ENCODE measurements at regions not wholly inside any gene's neighbourhood (a gene's known extent, or its start where the extent isn't known, plus 50 kb on each side); places are given as distances from the start of the nearest gene placed in this dataset.

DNA sequence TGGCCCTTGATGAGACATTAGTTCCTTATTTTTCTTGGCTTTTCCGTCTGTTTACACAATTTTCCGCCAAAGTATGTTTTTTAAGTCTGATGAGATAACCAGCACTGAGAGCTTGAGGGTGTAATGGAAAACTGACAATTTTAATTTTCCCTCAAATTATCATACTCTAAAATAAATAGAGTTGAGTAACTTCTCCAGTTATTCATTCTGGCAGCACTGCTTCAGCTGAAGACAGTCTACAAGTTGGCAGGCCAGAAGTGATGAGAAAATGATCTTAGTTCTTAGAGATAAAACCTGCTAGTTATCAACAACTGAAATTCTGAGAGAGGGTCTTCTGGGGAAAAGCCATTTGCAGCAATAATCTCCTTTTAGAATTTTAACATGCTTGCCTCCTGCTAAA, 241.6 kb upstream of the TET2 start:
- TF ChIP-seq, protein P1, sequence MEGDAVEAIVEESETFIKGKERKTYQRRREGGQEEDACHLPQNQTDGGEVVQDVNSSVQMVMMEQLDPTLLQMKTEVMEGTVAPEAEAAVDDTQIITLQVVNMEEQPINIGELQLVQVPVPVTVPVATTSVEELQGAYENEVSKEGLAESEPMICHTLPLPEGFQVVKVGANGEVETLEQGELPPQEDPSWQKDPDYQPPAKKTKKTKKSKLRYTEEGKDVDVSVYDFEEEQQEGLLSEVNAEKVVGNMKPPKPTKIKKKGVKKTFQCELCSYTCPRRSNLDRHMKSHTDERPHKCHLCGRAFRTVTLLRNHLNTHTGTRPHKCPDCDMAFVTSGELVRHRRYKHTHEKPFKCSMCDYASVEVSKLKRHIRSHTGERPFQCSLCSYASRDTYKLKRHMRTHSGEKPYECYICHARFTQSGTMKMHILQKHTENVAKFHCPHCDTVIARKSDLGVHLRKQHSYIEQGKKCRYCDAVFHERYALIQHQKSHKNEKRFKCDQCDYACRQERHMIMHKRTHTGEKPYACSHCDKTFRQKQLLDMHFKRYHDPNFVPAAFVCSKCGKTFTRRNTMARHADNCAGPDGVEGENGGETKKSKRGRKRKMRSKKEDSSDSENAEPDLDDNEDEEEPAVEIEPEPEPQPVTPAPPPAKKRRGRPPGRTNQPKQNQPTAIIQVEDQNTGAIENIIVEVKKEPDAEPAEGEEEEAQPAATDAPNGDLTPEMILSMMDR (IDR thresholded peaks at IDR 0.05; ENCODE audit: borderline replicate concordance, extremely low read depth, low read length, poor library complexity, severe bottlenecking) = no peak
- TF ChIP-seq EZH2 (IDR thresholded peaks at IDR 0.05; ENCODE audit: borderline replicate concordance, low read depth, low read length, severe bottlenecking) = no peak

All from DND-41 (cell line).